ENCODE measurements at regions not wholly inside any gene's neighbourhood (a gene's known extent, or its start where the extent isn't known, plus 50 kb on each side); places are given as distances from the start of the nearest gene placed in this dataset.

DNA sequence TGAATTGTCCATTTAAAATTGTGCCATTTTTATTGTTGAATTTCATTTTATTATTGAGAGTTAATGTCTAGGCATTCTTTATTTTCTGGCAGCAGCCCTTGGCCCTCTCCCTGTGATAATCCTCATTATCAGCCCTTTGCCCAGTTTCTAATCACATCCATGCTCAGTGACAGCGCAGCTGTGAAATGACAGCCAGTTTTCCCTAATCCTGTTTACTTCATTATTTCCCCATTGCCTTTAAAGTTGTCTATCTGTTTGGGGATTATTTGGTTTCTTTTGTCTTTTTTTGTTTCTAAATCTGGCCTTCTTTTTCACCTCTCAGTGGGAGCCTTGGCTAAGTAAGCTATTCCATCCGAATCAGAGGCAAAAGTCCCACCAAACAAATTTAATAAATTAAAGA is 476.9 kb downstream of the SLC6A15 start:
- DNase-seq (ENCODE audit: low read depth in 1 of 2, low spot score in 2 of 2): no peak
- Histone ChIP-seq H3K79me2 (ENCODE audit: control insufficient read depth in 1 of 2, insufficient read depth in 2 of 2, low read length in 2 of 2) (no peaks in the 10 kb centered on the region), H3K9me3 (ENCODE audit: insufficient read depth in 2 of 2, low read depth in 1 of 2, low read length in 1 of 2) (no peaks in the 10 kb centered on the region), H2BK5ac (ENCODE audit: low read depth, low read length) (no peak overlapping the region), H3K36me3 (ENCODE audit: control insufficient read depth in 2 of 4, insufficient read depth in 4 of 4, low read length in 3 of 4) (no peaks in the 10 kb centered on the region), H3K18ac (ENCODE audit: extremely low read depth, low read length) (no peak overlapping the region), H2BK15ac (ENCODE audit: low read length) (no peak overlapping the region), H4K91ac (replicated peaks; ENCODE audit: insufficient read length, low read length) (no peak overlapping the region), H4K5ac (ENCODE audit: insufficient read length, low read depth, low read length) (no peak overlapping the region), H2BK120ac (replicated peaks; ENCODE audit: low read depth, low read length) (no peak overlapping the region), H3K79me1 (ENCODE audit: low read depth, low read length) (no peaks in the 10 kb centered on the region), H3K23me2 (ENCODE audit: low read depth, low read length) (no peaks in the 10 kb centered on the region), H3K27ac (ENCODE audit: low read depth, low read length) (no peak overlapping the region), H2BK20ac (ENCODE audit: low read length) (no peak overlapping the region), H3K4me2 (ENCODE audit: insufficient read depth in 1 of 2, low read depth in 2 of 2, low read length in 2 of 2) (no peak overlapping the region), H3K56ac (replicated peaks; ENCODE audit: insufficient read length, low read depth, low read length) (no peak overlapping the region), H2AFZ (ENCODE audit: low read length) (no peak overlapping the region), H3K9ac (replicated peaks in 1 of 4; ENCODE audit: extremely low read depth in 1 of 4, low read depth in 3 of 4, low read length in 3 of 4) (no peak overlapping the region), H3K27me3 (replicated peaks in 1 of 4; ENCODE audit: control insufficient read depth in 3 of 4, extremely low read depth in 1 of 4, insufficient read depth in 3 of 4, low read length in 3 of 4) (no peaks in the 10 kb centered on the region), H3K4me1 (replicated peaks in 1 of 4; ENCODE audit: control insufficient read depth in 3 of 4, insufficient read depth in 4 of 4, low read length in 3 of 4) (no peaks in the 10 kb centered on the region), H2BK12ac (ENCODE audit: low read depth, low read length) (no peak overlapping the region), H4K20me1 (replicated peaks in 1 of 2; ENCODE audit: control insufficient read depth in 1 of 2, insufficient read depth in 2 of 2, low read length in 2 of 2) (no peaks in the 10 kb centered on the region), H2AK5ac (ENCODE audit: low read depth, low read length) (no peak overlapping the region), H3K4ac (replicated peaks; ENCODE audit: insufficient read length, low read depth, low read length) (no peak overlapping the region), H3K4me3 (ENCODE audit: extremely low read depth in 1 of 4, insufficient read depth in 2 of 4, low read depth in 3 of 4, low read length in 4 of 4) (no peak overlapping the region), H3K14ac (ENCODE audit: insufficient read length) (no peak overlapping the region), H3K23ac (ENCODE audit: insufficient read length) (no peak overlapping the region), H4K8ac (ENCODE audit: extremely low read depth, insufficient read depth, low read length) (no peak overlapping the region)
- ChIA-PET POLR2A (ENCODE audit: partially characterized antibody) (no interaction called here), CTCF (ENCODE audit: partially characterized antibody) (no interaction called here)
- TF ChIP-seq POLR2A (IDR thresholded peaks at IDR 0.05; ENCODE audit: control extremely low read depth in 1 of 2, low read depth in 2 of 2, low read length in 2 of 2) (no peak), SP2 (IDR thresholded peaks at IDR 0.05; ENCODE audit: low read length) (no peak), SIRT6 (IDR thresholded peaks at IDR 0.05; ENCODE audit: low read length) (no peak), POLR2AphosphoS5 (IDR thresholded peaks at IDR 0.05; ENCODE audit: low read depth, low read length) (no peak), RXRA (IDR thresholded peaks at IDR 0.05; ENCODE audit: insufficient read depth, low read depth, low read length) (no peak), NRF1 (IDR thresholded peaks at IDR 0.05; ENCODE audit: low read depth, low read length) (no peak), KDM1A (IDR thresholded peaks at IDR 0.05; ENCODE audit: borderline replicate concordance, low read length) (no peak), SIX5 (IDR thresholded peaks at IDR 0.05; ENCODE audit: low read depth, low read length) (no peak), CHD1 (IDR thresholded peaks at IDR 0.05; ENCODE audit: low read depth, low read length) (no peak), CTCF (IDR thresholded peaks at IDR 0.05; ENCODE audit: control extremely low read depth in 1 of 3, insufficient read depth in 1 of 3, low read depth in 1 of 3, low read length in 3 of 3) (no peak), GTF2F1 (IDR thresholded peaks at IDR 0.05; ENCODE audit: borderline replicate concordance, low read depth, low read length) (no peak), BRCA1 (IDR thresholded peaks at IDR 0.05; ENCODE audit: low read depth, low read length) (no peak)
- 83% methylated on average over 2 of the region's 2 CpGs; no CpG with 5 or more reads in 1 of the 2 experiments for WGBS, 2 experiments (ENCODE audit: extremely low coverage in 1 of 2, insufficient coverage in 1 of 2, insufficient read length in 1 of 2, insufficient replicate concordance in 2 of 2, low coverage in 1 of 2, low lambda C conversion rate in 2 of 2, missing lambda C conversion rate in 1 of 2)
- FAIRE-seq: no peak

Data from H1 (cell line).